Stimulated activated CD4-positive, alpha-beta T cell treated with anti-CD3 and anti-CD28 coated beads, TNF-alpha, amount 100 ng/mL, for 4 hours (primary cell): ENCODE measurements at regions not wholly inside any gene's neighbourhood (a gene's known extent, or its start where the extent isn't known, plus 50 kb on each side); places are given as distances from the start of the nearest gene placed in this dataset.

Source experiments
- DNase-seq, 3 experiments: peaks; one replicate each; pipeline ENCODE4 v3.0.0-alpha.2; 2020; ENCODE audit warnings: low read depth in 3 of 3

- DNase-seq, result no peak
Measured at GRCh38 chr5:142434322-142434612, 109.4 kb upstream of the SPRY4 start.

DNA sequence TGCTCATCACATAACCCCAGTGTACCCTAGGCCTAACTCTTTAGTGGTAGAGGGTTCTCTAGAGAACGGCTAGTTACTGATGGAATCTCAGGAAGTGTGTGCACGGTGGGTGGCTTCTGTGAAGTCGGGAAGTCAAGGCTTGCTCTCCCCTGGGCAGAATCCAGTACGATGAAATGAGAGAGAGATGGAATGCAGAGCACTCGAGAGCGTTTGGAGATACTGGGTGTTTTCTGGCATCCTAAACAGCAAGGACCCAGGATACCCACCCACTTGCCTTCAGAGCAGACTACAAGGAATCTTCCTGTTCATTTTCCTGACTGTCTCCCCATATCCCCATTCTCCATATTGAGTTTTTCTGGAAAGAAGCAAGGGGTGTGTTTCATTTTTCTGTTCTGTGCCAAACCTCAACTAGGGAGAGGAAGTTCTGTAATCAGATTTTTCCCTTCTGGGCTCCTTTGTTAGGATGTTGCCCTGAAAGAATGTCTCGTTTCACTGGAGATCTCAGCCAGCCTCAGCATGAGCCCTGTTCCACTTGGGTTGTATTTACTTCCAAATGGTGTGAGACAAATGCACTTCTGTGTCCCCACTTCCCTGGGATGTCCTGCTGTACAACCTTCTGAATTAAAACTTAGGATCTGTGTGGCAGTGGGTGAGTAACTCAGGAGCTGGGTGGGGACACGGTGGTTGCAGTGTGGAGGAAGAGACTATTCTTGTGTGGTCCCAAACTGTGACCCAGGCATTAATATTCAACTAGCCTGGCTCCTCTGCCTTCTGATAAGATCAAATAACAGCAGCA lies 108.9 kb upstream of the SPRY4 start:
- DNase-seq, result no peak

DNA sequence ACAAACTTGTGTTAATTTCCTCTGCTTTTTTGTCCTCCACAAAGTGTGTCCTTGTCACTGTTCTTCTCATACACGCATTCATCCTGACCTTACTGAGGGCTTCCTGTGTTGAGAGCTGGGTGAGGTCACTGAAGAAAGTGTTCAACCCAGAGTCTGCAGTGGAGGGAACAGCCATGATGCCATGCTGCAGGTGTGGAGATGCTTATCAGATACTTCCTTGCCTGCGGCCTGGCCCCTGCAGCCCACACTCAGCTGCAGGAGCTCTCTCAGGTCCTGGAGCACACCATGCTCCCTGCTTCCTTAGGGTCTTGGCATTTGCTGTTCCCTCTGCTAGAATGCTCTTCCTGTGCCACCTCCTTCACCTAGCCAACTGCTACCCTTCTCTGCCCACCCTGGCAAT lies 108.1 kb upstream of the SPRY4 start:
- peak in 1 of 3 experiments; percentile 26 for DNase-seq

DNA sequence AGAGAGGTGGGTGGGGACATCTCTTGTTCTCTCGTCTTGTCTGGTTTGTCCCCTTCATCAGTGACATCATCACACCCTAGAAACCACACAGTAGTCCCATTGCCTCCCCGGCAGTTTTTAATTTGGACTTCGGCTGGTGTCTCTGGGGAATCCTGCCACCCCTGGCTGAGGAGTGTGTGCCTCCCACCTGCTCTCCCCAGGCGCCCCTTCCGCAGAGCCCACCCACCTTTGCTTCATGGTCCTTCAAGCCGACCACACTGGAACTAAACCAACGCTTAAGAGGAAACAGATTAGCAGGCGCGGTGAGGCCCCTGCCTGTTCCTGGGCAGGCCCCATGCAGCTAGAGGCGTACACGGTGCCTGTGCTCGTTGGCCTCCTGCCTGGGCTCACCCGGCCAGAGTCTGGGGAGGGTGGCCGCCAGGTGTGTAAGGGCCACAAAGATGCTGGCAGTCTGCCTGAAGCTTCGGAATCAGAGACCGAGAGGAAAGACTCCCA lies 107.6 kb upstream of the SPRY4 start:
- DNase-seq, result no peak

- DNase-seq, result no peak
Measured at GRCh38 chr5:142428773-142429473, 104.1 kb upstream of the SPRY4 start.

- DNase-seq, result no peak
Measured at GRCh38 chr5:142428036-142428772, 103.4 kb upstream of the SPRY4 start.

- DNase-seq, result no peak
Measured at GRCh38 chr5:142427529-142427928, 102.7 kb upstream of the SPRY4 start.

GRCh38 chr5:142427015-142427364 lies 102.2 kb upstream of the SPRY4 start:
- DNase-seq, result no peak

DNA sequence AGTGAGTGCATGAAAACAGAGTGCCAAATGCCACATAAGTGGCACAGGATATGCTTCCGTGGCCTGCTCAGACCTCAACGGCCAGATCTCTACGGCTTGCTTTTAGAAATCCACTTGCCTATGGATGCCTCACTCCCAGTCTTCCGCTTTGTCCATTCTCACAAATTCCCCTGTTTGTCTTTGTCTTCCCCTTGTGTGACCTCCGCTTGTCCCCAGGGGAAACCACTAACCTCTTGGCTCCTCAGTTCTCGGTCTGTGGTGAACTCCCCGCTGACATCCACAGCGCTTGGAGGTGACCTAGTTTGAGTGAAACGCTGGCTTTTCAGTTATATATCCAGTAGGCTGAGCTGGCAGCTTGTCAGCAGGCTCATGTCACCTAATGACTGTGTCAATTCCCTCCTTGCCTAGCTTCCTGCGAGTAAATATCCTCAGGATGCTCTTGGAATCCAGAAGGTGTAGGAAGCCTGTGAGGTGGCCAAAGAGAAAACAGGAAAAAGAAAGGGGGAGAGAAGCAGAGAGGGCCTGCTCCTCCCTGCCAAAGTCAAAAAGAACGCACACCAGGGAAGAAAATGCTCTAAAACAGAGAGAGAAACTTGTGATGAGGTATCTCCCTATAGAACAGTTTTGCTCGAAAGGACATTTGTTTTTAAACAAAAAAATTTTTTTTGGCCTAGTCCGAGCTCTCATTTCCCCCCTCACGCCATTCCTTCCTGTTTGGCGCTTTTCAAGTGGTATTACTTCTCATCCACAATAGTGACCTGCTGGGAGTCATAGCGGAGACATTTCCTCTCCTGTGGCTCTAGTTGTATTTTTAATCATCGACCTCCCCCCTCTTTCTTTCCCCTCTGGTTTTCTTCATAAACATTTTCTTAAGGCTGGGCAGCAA lies 101.6 kb upstream of the SPRY4 start:
- DNase-seq, result peak in 1 of 3 experiments; percentile 23

GRCh38 chr5:142425286-142426065 lies 100.7 kb upstream of the SPRY4 start:
- no peak for DNase-seq

DNA sequence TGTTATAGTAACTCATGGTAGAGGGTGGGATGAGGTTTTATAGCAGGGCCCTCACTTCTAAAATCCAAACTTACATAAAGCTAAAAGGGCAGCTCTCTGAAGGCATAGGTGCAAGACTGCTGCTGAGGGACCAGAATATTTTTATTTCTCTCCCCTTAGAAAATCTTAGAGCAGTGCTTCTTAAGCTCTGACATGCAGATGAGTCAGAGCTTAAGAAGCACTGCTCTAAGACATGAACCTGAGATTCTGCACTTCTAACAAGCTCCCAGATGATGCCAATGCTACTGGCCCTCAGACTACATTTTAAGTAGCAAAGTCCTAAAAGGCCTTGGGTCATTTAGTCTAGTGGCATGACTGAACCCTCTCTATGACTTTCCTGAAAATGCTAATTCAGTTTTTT lies 97.6 kb upstream of the SPRY4 start:
- no peak for DNase-seq

DNA sequence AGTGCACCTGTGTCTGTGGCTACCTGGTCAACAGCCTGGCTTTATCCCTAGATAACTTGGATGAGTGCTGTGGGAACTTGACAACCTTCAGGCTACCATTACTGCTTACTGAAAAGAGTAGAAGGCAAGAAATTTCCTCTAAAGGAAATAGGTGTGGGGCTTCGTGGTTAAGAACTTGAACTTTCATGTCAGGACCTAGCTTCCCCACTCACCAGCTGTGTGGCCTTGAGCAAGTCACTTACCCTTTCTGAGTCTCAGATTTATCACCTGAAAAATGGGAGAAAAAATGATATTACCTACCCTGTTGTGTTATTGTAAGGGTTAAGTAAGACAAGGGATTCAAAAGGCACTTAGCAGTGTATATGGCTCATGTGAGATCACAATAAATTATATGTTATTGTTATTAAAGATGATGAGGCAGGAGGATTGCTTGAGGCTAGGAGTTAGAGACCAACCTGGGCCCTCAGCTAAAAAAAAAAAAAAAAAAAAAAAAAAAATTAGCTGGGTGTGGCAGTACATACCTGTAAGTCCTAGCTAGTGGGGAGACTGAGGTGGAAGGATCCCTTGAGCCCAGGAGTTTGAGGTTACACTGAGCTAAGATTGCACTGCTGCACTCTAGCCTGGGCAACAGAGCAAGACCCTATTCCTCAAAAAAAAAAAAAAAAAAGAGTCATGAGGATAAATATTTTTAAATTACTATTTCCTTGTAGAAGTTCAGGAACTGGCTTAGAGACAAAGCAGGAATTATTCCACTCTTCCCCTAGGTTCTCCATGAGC lies 97.0 kb upstream of the SPRY4 start:
- no peak for DNase-seq

DNA sequence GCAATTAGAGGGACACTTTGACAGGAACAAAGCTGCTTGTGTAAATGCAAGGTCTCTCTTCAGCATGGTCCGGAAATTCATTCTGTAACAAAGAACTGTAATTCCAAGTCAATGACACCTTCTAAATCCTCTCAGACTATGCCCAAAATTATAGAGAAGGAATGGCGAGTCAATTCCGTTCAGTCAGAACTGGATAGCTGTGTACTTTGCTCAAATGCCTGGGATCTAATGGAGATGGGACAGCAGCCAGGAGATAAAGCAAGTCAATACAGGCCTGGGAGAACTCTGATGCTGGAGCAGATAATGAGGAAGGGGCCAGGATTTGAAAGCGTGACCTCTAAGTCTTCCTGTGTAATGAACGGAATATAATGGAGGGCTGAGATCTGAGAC lies 96.4 kb upstream of the SPRY4 start:
- DNase-seq, result no peak

GRCh38 chr5:142420561-142421227 lies 95.9 kb upstream of the SPRY4 start:
- no peak for DNase-seq

DNA sequence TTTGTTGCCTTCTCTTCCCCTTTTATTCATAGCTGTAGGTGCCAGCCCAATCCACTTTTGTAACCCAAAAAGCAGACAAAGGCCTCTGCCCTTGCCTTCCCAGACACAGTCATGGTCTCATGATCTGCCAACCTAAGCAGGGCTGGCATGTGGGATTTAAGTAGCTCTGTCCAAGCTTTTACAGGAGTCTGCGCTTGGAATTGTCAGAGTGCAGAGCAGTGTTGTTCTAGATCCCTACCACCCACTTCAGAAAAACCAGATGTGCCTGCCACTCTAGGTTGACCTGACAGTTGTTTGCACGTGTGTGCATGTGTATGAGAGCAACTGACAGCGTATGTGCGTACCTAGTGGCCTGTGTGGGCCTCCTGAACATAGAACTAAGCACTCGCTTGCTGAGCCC lies 87.8 kb upstream of the SPRY4 start:
- DNase-seq, result no peak

GRCh38 chr5:142411656-142412425 lies 87.0 kb upstream of the SPRY4 start:
- DNase-seq, result no peak

GRCh38 chr5:142411103-142411502 lies 86.3 kb upstream of the SPRY4 start:
- no peak for DNase-seq

- DNase-seq, result no peak
Measured at GRCh38 chr5:142408981-142409481, 84.2 kb upstream of the SPRY4 start.

- DNase-seq, result no peak
Measured at GRCh38 chr5:142408536-142408935, 83.7 kb upstream of the SPRY4 start.
